GM12874 (cell line): ENCODE measurements at regions not wholly inside any gene's neighbourhood (a gene's known extent, or its start where the extent isn't known, plus 50 kb on each side); places are given as distances from the start of the nearest gene placed in this dataset.

Experiments
- TF ChIP-seq, protein P1 (sequence below): IDR thresholded peaks from 2 replicates; pipeline ENCODE4 v1.5.1; 2011; ENCODE audit warnings: low read depth, mild to moderate bottlenecking, control low read depth, low read length, moderate library complexity; ENCODE audit not compliant: insufficient read depth

DNA sequence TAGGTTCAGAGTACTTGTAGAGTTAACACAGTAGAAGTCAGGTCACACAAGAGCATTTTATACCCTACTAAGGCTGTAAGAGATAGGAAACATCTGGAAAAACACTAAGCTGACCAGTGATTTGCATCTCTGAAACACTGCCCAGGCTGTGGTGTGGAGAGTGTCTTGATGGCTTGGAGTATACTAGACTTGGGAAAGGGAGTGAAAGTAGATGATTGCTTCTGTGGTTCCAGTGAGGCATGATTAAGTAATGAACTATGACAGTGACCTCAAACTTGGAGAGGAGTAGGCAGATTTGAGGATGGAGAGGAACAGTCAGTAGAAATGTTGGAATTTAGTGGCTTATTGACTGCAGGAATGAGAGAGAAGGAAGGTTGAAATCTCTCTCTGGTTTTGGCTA, 201.2 kb downstream of the FLRT2 start:
- TF ChIP-seq, protein P1, sequence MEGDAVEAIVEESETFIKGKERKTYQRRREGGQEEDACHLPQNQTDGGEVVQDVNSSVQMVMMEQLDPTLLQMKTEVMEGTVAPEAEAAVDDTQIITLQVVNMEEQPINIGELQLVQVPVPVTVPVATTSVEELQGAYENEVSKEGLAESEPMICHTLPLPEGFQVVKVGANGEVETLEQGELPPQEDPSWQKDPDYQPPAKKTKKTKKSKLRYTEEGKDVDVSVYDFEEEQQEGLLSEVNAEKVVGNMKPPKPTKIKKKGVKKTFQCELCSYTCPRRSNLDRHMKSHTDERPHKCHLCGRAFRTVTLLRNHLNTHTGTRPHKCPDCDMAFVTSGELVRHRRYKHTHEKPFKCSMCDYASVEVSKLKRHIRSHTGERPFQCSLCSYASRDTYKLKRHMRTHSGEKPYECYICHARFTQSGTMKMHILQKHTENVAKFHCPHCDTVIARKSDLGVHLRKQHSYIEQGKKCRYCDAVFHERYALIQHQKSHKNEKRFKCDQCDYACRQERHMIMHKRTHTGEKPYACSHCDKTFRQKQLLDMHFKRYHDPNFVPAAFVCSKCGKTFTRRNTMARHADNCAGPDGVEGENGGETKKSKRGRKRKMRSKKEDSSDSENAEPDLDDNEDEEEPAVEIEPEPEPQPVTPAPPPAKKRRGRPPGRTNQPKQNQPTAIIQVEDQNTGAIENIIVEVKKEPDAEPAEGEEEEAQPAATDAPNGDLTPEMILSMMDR, result no peak

DNA sequence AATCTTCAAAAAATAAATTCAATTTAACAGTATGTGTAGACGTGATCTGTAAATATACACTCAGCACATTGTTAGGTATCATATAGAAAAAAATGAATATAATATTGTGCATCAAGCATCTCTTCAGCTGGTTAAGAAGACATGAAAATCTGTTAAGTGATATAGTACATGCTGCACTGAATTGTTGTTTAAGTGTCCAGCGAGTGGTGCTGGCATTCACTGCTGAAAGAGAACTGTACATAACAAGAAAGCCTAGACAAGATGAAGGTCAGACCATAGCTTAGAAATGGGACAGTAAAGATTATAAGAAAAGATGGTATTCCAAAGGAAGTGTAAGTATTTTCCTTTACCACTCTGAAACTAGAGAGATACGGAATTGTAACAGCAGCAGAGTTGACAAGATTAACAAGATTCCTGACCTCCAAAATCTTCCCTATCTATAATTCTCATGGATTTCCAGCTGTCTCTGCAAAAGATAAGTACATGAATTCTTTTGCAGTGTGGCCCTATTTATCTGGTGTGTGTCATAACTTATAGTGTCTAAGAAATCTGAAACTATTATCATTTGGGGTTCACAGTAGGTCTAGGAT, 198.6 kb downstream of the FLRT2 start:
- TF ChIP-seq, protein P1, result no peak

DNA sequence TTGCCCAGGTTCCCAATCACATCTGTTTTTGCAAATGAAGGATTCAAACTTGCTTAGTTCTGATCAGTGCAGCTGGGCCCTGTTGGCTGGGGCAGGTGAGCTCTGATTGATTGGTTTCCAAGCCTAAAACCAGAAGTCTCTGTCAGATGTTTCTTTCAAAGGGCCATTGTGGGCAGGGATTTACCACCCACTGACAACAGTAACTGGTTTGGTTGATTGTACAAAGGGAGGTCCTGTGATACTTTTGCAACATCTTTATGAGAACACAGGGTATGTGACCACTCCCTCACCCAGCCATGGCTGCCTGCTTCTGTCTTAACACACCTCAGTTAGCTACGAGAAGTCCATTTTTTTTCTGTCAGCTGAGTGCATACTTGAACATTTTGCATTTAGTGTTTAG, 184.1 kb downstream of the FLRT2 start:
- TF ChIP-seq, protein P1, result no peak

DNA sequence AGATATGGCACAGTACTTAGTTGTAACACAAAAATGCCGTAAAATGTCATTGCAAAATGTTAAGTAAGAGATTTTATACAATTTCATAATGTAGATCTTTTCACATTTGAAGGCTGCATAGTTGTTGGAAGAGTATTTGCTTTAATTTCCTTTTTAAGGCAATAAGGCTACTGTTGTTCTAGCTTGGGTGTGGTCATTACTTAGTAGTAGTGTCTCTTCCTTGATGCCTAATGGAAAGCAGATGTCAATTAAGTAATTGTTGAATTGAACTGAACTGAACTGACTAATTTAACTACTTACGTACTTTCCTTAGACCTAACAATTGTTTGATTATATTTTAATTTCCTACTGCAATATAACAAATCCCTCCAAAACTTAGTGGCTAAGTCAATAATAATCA, 181.7 kb downstream of the FLRT2 start:
- TF ChIP-seq, protein P1, result no peak
